Stimulated activated naive CD8-positive, alpha-beta T cell treated with anti-CD3 and anti-CD28 coated beads, Interleukin-15, amount 100 ng/mL, for 72 hours (primary cell): ENCODE measurements at regions not wholly inside any gene's neighbourhood (a gene's known extent, or its start where the extent isn't known, plus 50 kb on each side); places are given as distances from the start of the nearest gene placed in this dataset.
"Not testable (repeated sequence)": the region's sequence is repeated elsewhere in the genome, so short reads cannot be mapped to it uniquely, and the experiment has no call there.

Experiments
- ATAC-seq: fragments of 150-1000 bp; cut with Tn5 transposase; 2 replicates; pipeline ENCODE4 v1.10.0; 2021; ENCODE audit warnings: mild to moderate bottlenecking, moderate library complexity
- DNase-seq, 2 donors: peaks; one replicate each; pipeline ENCODE4 v3.0.0; 2021 to 2022
- H3K27ac Mint-ChIP-seq, 2 donors: one replicate each; pipeline ENCODE4 v1.8.0; 2022; ENCODE audit warnings: mild to moderate bottlenecking in 2 of 2, mixed read lengths in 2 of 2, moderate library complexity in 2 of 2
- H3K27me3 Mint-ChIP-seq: one replicate; pipeline ENCODE4 v1.8.0; 2022; ENCODE audit warnings: mixed read lengths
- H3K4me1 Mint-ChIP-seq: one replicate; pipeline ENCODE4 v1.8.0; 2022; ENCODE audit warnings: mild to moderate bottlenecking, mixed read lengths
- H3K4me3 Mint-ChIP-seq, 2 donors: one replicate each; pipeline ENCODE4 v1.8.0; 2022; ENCODE audit warnings: mild to moderate bottlenecking in 2 of 2, mixed read lengths in 2 of 2, moderate library complexity in 1 of 2
- H3K9me3 Mint-ChIP-seq, 2 donors: one replicate each; pipeline ENCODE4 v1.8.0; 2022; ENCODE audit warnings: mixed read lengths in 2 of 2

DNA sequence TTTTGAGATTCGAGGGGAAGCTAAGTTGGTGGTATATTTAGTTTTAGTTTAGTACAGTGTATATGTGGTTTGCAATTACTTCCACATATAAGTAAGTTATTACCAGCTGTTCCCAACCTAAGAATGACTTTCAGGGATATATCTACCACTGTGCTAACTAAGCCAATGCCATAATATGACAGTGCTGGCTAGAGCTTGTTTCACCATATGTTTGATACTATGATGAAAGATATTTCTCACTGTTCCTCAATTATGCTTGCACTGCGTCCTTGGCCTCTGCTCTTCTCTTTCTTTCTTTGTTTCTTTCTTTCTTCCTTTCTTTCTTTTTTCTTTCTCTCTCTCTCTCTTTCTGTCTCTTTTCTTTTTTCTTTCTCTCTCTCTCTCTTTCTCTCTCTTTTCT is 113.8 kb upstream of the SKAP2 start:
- ATAC-seq (no peak), DNase-seq (no peak)
- H3K9me3 Mint-ChIP-seq, result peaks cover 0 to under 1% of the 10 kb centered on the region in 2 donors
- H3K4me1 Mint-ChIP-seq, result no peaks in the 10 kb centered on the region
- no peak overlapping the region for H3K4me3 Mint-ChIP-seq
- peaks cover 16% of the 10 kb centered on the region for H3K27me3 Mint-ChIP-seq
- no peak overlapping the region for H3K27ac Mint-ChIP-seq

DNA sequence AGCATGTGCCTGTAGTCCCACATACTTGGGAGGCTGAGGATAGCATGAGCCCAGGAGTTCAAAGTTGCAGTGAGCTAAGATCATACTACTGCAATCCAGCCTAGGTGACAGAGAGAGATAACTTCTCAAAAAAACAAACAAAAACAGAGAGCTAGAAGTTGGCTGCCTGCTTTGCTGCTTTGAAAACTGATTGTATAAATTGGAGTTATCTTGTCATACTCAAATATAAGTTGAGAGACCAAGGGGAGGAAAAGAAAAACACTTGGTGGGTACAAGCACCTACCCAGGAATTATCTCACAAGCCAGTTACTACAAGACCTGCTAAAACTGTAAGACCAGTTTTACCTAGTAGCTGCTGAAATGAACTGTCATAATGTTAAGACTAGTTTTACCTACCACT is 112.5 kb upstream of the SKAP2 start:
- Mint-ChIP-seq H3K27me3 (peaks cover 16% of the 10 kb centered on the region), H3K27ac (peak overlapping the region in 1 of 2 donors; percentile 77), H3K9me3 (peaks cover 10 to 11% of the 10 kb centered on the region in 2 donors), H3K4me3 (no peak overlapping the region), H3K4me1 (no peaks in the 10 kb centered on the region)
- ATAC-seq, result no peak
- DNase-seq, result no peak

DNA sequence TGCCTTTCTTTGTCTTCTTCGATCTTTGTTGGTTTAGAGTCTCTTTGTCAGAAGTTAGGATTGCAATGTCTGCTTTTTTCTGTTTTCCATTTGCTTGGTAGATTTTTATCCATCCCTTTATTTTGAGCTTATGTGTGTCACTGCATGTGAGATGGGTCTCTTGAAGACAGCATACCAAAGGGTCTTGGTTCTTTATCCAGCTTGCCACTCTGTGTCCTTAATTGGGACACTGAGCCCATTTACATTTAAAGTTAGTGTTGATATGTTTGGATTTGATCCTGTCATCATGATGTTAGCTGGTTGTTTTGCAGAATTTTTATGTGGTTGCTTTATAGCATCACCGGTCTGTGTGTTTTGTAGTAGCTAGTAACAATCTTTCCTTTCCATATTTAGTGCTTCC is 107.5 kb upstream of the SKAP2 start:
- peaks cover 17 to 20% of the 10 kb centered on the region in 2 donors for H3K9me3 Mint-ChIP-seq
- not testable (repeated sequence) for DNase-seq, H3K27ac Mint-ChIP-seq, ATAC-seq, H3K4me1 Mint-ChIP-seq, H3K4me3 Mint-ChIP-seq
- peaks cover 33% of the 10 kb centered on the region for H3K27me3 Mint-ChIP-seq

DNA sequence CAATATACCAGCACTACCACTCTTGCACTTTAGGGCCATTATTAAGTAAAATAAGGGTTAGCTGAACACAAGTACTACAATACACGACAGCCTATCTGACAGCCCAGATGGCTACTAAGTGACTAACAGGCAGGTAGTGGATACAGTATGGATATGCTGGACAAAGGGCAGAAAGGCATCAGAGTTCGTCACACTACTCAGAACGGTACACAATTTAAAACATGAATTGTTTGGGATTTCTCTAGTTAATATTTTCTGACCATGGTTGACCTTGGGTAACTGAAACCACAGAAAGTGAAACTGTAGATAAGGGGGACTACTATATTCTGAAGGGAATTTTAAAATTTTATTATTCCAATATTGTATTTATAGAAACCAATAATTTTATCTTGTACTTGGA is 101.3 kb upstream of the SKAP2 start:
- no peak for DNase-seq
- no peak for ATAC-seq
- peaks cover 17% of the 10 kb centered on the region for H3K27me3 Mint-ChIP-seq
- H3K4me1 Mint-ChIP-seq, result no peaks in the 10 kb centered on the region
- no peak overlapping the region for H3K27ac Mint-ChIP-seq
- H3K9me3 Mint-ChIP-seq, result no peaks in the 10 kb centered on the region
- H3K4me3 Mint-ChIP-seq, result no peak overlapping the region

DNA sequence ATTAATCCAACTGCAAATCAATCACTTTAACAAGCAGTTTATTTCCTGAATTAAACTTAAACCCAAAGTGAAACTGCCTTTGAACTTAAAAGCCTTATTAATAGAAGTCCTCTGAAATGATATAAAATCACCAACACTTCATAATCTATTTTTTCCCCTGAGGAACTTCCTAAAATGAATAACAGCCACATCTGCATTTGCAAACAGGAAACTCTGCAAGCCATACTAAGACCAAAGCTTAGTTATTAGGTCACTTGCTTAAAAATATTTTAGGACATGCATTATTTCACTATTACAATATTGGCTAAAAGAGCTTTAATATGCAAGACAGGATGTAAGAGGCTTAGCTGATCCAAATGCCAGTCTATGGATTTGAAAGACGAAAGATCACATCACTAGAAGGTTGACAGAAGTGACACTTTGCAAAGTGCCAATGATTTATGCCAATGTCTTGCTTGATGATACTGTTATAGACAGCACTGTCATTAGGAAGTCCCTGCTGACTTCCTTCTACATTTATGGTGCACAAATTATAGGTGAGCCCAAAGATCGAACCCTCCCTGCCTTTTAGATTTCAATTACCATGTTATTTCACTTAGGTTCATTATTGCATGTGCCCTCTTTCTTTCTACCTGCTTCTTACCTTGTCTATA is 99.9 kb upstream of the SKAP2 start:
- H3K9me3 Mint-ChIP-seq, result no peaks in the 10 kb centered on the region
- no peaks in the 10 kb centered on the region for H3K4me1 Mint-ChIP-seq
- ATAC-seq (no peak), DNase-seq (no peak)
- H3K27ac Mint-ChIP-seq, result no peak overlapping the region
- H3K27me3 Mint-ChIP-seq, result peaks cover 16% of the 10 kb centered on the region
- H3K4me3 Mint-ChIP-seq, result no peak overlapping the region

DNA sequence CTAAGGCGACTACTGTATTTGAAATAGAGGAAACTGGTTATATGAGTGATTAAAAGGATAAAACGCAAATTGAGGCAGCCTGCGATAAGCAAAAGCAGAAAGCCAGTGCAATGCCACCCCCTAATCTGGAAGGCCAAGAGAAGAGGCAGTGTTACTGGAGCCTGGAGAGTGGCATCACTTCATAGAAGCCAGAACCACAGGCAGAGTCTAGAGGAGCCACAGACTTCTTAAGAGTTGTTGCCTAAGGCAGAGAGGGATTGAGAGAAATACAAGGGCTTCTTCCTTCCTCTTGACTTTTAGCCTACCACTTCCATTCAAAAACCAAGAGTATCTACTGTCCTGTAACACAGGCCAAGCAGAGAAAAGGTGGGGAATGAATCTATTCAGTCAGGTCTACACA is 94.9 kb upstream of the SKAP2 start:
- H3K9me3 Mint-ChIP-seq, result no peaks in the 10 kb centered on the region
- no peaks in the 10 kb centered on the region for H3K4me1 Mint-ChIP-seq
- H3K27ac Mint-ChIP-seq, result no peak overlapping the region

DNA sequence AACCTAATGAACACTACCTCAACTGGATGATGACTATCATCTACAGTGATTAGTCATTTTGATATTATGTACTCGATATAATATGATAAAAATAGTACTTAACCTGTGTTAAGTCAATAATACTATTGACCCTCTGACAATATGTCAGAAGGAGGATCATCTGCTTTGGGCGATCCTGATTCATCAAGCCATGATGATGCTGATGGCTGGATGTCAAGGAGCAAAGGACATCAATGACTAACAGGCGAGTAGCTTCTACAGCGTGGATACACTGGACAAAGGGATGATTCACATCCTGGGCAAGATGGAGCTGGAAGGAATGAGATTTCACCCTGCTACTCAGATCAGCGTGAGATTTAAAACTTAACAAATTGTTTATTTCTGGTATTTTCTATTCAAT is 94.4 kb upstream of the SKAP2 start:
- DNase-seq (no peak), ATAC-seq (no peak)
- peaks cover 18% of the 10 kb centered on the region for H3K27me3 Mint-ChIP-seq
- H3K9me3 Mint-ChIP-seq, result no peaks in the 10 kb centered on the region
- no peaks in the 10 kb centered on the region for H3K4me1 Mint-ChIP-seq
- no peak overlapping the region for H3K4me3 Mint-ChIP-seq
- H3K27ac Mint-ChIP-seq, result no peak overlapping the region

More for the DNA sequence above, 94.9 kb upstream of the SKAP2 start:
- DNase-seq, result no peak
- Mint-ChIP-seq H3K4me3 (no peak overlapping the region), H3K27me3 (peaks cover 18% of the 10 kb centered on the region)
- ATAC-seq, result no peak

DNA sequence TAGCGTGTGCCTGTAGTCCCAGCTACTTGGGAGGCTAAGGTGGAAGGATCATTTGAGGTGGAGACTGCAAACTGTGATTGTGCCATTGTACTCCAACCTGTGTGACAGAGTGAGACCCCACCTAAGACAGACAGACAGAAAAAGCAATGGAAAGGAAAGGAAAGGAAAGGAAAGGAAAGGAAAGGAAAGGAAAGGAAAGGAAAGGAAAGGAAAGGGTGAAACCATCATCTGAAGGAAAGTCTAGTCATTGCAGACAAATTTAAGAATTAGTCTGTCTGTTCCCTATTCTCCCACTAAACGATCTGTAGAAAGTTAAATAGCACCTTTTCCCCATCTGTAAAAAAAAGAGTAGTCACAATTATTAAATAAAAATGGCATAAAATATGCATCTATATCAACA is 91.1 kb upstream of the SKAP2 start:
- Mint-ChIP-seq H3K4me1 (no peaks in the 10 kb centered on the region), H3K4me3 (no peak overlapping the region), H3K27me3 (peaks cover 24% of the 10 kb centered on the region), H3K9me3 (no peaks in the 10 kb centered on the region), H3K27ac (no peak overlapping the region)
- DNase-seq, result no peak
- ATAC-seq, result no peak

DNA sequence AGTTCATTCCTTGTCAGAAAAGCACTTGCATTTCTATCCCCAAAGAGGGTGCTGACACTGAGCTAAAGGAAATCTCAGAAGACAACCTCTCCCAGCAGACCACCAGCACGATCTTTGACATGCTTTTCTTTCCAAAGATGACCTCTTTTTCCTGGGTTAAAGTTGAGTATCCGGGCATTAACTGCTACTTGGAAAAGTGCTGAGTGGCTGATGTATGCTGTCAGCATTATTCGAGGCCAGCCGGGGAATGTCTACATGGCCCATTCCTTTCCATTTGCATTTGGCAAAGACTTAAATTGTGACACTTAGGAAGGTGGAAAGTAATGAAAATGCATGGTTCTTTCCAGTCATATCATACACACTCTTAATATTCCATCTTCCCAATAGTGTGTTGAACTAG is 90.6 kb upstream of the SKAP2 start:
- Mint-ChIP-seq H3K9me3 (no peaks in the 10 kb centered on the region), H3K4me3 (no peak overlapping the region), H3K27me3 (peaks cover 18% of the 10 kb centered on the region), H3K4me1 (no peaks in the 10 kb centered on the region), H3K27ac (no peak overlapping the region)
- ATAC-seq (no peak), DNase-seq (no peak)

DNA sequence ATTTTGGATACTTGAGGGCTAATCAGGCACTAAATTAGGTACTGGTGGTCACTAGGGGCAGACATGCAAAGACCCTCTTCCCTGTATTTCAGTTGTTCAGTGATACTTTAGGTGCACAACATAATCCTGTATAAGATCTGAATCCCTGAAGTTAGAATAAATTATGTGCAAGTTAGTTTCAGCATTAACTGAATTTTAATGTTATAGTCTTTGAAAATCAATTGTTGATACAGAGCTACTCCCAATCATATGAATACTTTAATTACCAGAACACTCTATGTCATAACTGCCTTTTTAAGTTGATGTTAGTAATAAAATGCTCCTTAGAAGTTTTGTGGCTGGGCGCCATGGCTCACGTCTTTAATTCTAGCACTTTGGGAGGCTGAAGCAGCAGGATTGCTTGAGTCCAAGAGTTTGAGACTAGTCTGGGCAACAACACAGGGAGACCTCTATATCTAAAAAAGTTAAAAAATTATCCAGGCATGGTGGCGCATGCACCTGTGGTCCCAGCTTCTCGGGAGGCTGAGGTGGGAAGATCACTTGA is 87.1 kb upstream of the SKAP2 start:
- Mint-ChIP-seq H3K9me3 (no peaks in the 10 kb centered on the region), H3K4me1 (no peaks in the 10 kb centered on the region), H3K27me3 (peaks cover 8% of the 10 kb centered on the region), H3K27ac (no peak overlapping the region), H3K4me3 (no peak overlapping the region)
- DNase-seq (no peak), ATAC-seq (no peak)

DNA sequence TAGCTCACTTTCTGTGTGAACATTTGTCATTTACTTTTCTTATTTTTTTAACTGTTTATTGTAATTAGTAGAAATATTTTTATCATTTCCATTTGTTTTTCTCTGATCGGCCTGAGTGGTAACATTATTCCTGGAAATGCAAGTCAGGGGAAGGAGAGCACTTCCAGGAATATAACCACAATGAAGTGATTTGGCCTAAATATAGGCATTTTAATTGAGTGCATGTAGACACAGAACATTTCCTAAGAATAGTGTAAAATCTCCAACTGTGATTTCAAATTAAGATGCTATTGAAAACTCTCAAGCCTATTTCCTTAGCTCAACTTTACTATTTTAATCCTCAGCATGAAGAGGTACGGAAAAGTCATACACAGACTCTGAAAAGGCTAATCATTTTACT is 86.5 kb upstream of the SKAP2 start:
- no peak for DNase-seq
- H3K4me1 Mint-ChIP-seq, result no peaks in the 10 kb centered on the region
- H3K4me3 Mint-ChIP-seq, result no peak overlapping the region
- no peak overlapping the region for H3K27ac Mint-ChIP-seq
- ATAC-seq, result no peak
- H3K9me3 Mint-ChIP-seq, result no peaks in the 10 kb centered on the region
- H3K27me3 Mint-ChIP-seq, result peaks cover 8% of the 10 kb centered on the region

DNA sequence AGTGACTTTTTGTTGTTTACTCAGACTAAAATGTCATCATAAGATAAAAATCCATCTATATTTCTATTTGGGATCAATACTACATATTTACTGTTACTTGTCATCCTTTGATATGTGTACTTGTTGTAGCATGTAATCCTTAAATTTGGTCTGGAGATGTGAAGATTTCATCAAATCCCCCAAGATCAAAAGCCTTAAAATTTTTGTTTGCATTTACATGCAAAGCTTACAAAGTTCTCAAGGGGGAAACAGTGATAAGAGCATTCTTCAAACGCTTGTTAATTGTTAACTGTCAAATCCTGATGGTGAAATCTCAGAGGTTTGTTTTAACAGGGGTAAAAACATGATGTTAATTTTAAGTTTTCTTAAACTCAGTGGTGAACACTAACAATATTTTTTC is 84.9 kb upstream of the SKAP2 start:
- H3K9me3 Mint-ChIP-seq, result no peaks in the 10 kb centered on the region
- no peaks in the 10 kb centered on the region for H3K4me1 Mint-ChIP-seq
- H3K4me3 Mint-ChIP-seq, result no peak overlapping the region
- no peak for DNase-seq
- H3K27me3 Mint-ChIP-seq, result peaks cover 8% of the 10 kb centered on the region
- H3K27ac Mint-ChIP-seq, result no peak overlapping the region
- no peak for ATAC-seq

DNA sequence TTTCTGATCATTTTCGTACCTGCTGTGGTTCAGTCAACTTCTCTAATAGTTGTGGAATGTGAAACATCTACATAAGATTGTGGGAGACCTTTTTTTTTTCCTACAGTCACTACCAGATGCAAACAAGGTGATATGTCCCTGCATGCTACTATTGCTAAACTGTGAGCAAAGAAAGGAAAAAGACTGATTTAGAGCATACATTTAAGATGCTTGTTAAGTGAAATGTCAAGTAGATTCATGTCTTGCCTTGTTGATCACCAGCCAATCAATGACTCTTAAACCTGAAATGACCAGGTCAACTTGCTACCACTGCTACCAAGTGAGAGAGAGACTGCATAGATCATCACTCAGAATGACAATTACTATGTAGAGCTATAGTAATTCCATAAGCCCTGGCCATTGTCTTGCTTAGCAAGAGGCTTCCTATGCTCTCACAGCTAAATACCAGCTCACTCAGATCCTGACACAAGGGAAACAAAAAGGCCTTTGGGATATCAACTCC is 84.3 kb upstream of the SKAP2 start:
- H3K4me1 Mint-ChIP-seq, result no peaks in the 10 kb centered on the region
- H3K9me3 Mint-ChIP-seq, result no peaks in the 10 kb centered on the region
- peaks cover 8% of the 10 kb centered on the region for H3K27me3 Mint-ChIP-seq
- no peak overlapping the region for H3K4me3 Mint-ChIP-seq
- DNase-seq, result no peak
- no peak overlapping the region for H3K27ac Mint-ChIP-seq
- ATAC-seq, result no peak

DNA sequence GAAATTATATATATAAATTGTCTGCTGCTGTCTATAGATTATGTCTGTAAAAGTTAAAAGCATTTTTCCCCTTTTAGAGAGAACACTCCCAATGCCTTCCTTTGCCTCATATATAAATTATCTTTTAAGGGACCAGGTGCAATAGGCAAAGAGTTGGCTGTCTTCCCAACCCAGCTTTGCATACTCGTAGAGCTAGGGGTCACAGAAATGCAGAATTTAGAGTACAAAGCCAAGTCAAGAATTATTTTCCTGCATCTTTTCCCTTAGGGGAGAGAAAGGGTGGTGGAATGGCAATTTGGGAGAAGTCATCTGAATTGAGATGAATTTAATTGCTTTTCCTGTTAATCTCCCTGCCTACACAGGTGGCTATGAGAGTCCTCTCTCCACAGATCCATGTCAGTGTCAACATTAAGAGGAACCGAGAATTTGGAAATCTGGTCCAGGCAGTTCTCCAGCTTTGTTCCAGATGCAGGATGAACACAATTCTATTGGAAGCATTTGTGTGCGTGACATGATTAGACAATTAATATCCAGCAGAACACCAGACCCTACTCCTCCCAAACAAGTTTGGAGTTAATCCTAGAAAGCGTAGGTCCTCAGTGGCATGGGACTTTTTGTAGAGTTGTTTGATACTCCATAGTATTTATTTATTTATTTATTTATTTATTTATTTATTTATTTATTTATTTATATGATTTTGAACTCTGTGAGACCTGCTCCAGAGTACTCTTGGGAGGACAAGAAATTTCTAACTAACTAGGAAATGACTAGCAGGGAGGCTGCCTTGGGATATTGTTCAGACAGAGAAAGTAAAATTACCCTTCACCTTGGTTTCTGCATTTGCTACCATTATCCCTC is 80.3 kb upstream of the SKAP2 start:
- no peak for ATAC-seq
- no peaks in the 10 kb centered on the region for H3K9me3 Mint-ChIP-seq

DNA sequence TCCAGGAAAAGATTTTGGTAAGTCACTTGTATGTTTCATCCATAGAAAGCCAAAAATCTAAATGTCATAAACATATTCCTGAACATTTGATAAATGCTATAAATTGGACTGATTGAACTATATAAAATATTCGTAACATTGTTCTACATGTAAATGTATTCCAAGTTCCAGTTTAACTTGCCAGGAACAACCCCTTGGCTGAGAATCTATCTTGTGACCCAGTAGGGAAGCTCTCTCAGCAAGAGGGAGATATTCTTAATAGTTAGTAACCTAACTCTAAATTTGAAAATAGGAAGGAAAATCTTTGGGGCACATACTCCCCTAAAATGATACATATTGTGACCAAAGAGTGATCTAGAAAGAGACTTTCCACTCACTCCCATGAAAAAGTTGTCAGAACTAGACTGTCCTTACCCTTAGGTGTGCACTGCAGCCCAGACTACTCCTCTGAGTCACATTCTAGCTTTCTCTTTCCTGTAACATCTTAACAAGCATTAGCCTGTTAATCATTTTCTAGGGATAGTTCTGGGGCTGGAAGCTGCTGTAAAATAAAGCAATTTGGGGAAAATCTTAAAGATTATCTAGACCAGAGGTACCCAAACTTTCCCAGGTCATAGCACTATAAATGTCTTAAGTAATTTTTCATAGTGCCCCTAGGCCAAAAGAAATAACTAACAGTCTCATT is 73.7 kb upstream of the SKAP2 start:
- Mint-ChIP-seq H3K4me1 (no peaks in the 10 kb centered on the region), H3K4me3 (no peak overlapping the region), H3K27ac (no peak overlapping the region), H3K27me3 (peaks cover 27% of the 10 kb centered on the region), H3K9me3 (no peaks in the 10 kb centered on the region)
- DNase-seq, result no peak
- ATAC-seq, result no peak

More for the DNA sequence above, 80.3 kb upstream of the SKAP2 start:
- Mint-ChIP-seq H3K27ac (no peak overlapping the region), H3K4me3 (no peak overlapping the region), H3K4me1 (no peaks in the 10 kb centered on the region), H3K27me3 (peaks cover 21% of the 10 kb centered on the region)
- DNase-seq, result no peak

DNA sequence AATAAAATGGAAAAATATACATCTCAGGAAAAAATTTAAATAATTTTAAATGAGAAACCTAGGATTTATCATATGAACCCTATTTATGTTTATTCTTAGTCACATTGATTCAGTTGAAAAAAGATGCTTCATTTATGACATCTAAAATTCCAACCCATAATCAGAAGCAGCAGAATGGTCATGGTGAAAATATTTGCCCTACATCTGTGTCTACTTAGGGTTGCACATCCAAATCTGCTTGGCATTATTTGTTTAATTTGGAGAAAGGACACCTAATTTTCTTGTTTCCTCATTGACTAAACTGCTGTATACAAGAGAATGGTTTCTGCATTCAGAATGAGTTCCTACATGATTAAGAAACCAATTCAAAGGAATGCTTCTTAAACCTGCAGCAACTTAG is 72.9 kb upstream of the SKAP2 start:
- Mint-ChIP-seq H3K4me3 (no peak overlapping the region), H3K27ac (no peak overlapping the region)

More for the DNA sequence above, 72.9 kb upstream of the SKAP2 start:
- Mint-ChIP-seq H3K27me3 (peaks cover 26% of the 10 kb centered on the region), H3K4me1 (no peaks in the 10 kb centered on the region), H3K9me3 (no peaks in the 10 kb centered on the region)
- DNase-seq (no peak), ATAC-seq (no peak)
